ENCODE measurements at regions not wholly inside any gene's neighbourhood (a gene's known extent, or its start where the extent isn't known, plus 50 kb on each side); places are given as distances from the start of the nearest gene placed in this dataset.

- H3K9me3 ChIP-seq (ENCODE audit: control insufficient read depth, low read depth, low read length): no peaks in the 10 kb centered on the region
Measured at GRCh38 chrX:138871739-138872138, 160.2 kb upstream of the FGF13 start.

More at GRCh38 chrX:138871739-138872138, 160.2 kb upstream of the FGF13 start:
- Mint-ChIP-seq H3K4me3 (no peak overlapping the region), H3K9me3 (peaks cover 0 to 56% of the 10 kb centered on the region in 2 experiments; a peak in 4 of 5 replicates), H3K4me1 (peaks cover 8 to 15% of the 10 kb centered on the region in 2 experiments), H3K36me3 (ENCODE audit: insufficient read depth in 1 of 3, low read depth in 3 of 3) (no peaks in the 10 kb centered on the region; a peak in 1 of 7 replicates), H3K27ac (peak overlapping the region in 1 of 3 experiments; percentile 28; a peak in 2 of 7 replicates), H3K27me3 (ENCODE audit: low read depth) (no peaks in the 10 kb centered on the region)
- Histone ChIP-seq H3K4ac (ENCODE audit: low read depth, low read length) (no peak overlapping the region), H3K79me1 (ENCODE audit: insufficient read depth, low read depth, low read length, poor library complexity, severe bottlenecking) (no peaks in the 10 kb centered on the region), H2BK12ac (ENCODE audit: insufficient read length, low read depth, low read length) (no peak overlapping the region), H3T11ph (ENCODE audit: low read length) (no peak overlapping the region), H3K4me2 (ENCODE audit: insufficient read depth, insufficient read length, low read length) (no peak overlapping the region), H4K5ac (ENCODE audit: insufficient read length, low read depth, low read length) (no peak overlapping the region), H3K18ac (ENCODE audit: insufficient read length, low read depth, low read length) (no peak overlapping the region), H2BK120ac (ENCODE audit: low read depth, low read length, poor library complexity, severe bottlenecking) (no peak overlapping the region), H4K20me1 (ENCODE audit: control insufficient read depth, insufficient read depth, insufficient read length) (no peaks in the 10 kb centered on the region), H3K14ac (ENCODE audit: insufficient read depth, low read length) (no peak overlapping the region), H4K91ac (ENCODE audit: insufficient read length, low read depth, low read length) (no peak overlapping the region), H3K79me2 (ENCODE audit: insufficient read depth, low read length) (0 out of 2 replicates have a peak, but pooled peaks cover 2% of the 10 kb centered on the region), H3K27me3 (ENCODE audit: insufficient read depth, low read length) (no peaks in the 10 kb centered on the region), H3K23me2 (ENCODE audit: insufficient read length, low read depth, low read length, poor library complexity, severe bottlenecking) (no peaks in the 10 kb centered on the region), H2AFZ (ENCODE audit: low read length) (no peak overlapping the region), H3K27ac (ENCODE audit: insufficient read length, low read depth, low read length) (no peak overlapping the region), H2BK15ac (ENCODE audit: low read depth, low read length) (no peak overlapping the region), H3K4me1 (ENCODE audit: insufficient read depth, low read length) (no peaks in the 10 kb centered on the region), H3K23ac (ENCODE audit: insufficient read length, low read depth, low read length) (no peak overlapping the region), H3K56ac (ENCODE audit: insufficient read length, low read depth, low read length) (no peak overlapping the region), H4K8ac (replicated peaks; ENCODE audit: insufficient read length, low read depth, low read length) (no peak overlapping the region), H3K9ac (ENCODE audit: extremely low read depth, insufficient read length, low read length) (no peak overlapping the region), H2BK20ac (ENCODE audit: low read depth, low read length, poor library complexity, severe bottlenecking) (no peak overlapping the region), H2AK5ac (ENCODE audit: insufficient read length, low read length) (no peak overlapping the region), H2BK5ac (ENCODE audit: insufficient read length, low read length) (no peak overlapping the region)
- DNase-seq: no peak
- no peak for TF ChIP-seq CTCF (conservative IDR thresholded peaks at IDR 0.05)
- WGBS (ENCODE audit: extremely low coverage, insufficient read length, low lambda C conversion rate): no CpG with 5 or more reads among the region's 3 CpGs
